ENCODE measurements at regions not wholly inside any gene's neighbourhood (a gene's known extent, or its start where the extent isn't known, plus 50 kb on each side); places are given as distances from the start of the nearest gene placed in this dataset.

GRCh38 chrX:9130031-9130430 is 96.1 kb upstream of the FAM9B start:
- TF ChIP-seq EZH2phosphoT487 (IDR thresholded peaks at IDR 0.05; ENCODE audit: insufficient read depth, low read depth) (no peak), EZH2 (IDR thresholded peaks at IDR 0.05; ENCODE audit: insufficient read depth, poor library complexity, severe bottlenecking) (no peak)

Measured in GM23248 (cell line).